CD4-positive, alpha-beta T cell (primary cell): ENCODE measurements at regions not wholly inside any gene's neighbourhood (a gene's known extent, or its start where the extent isn't known, plus 50 kb on each side); places are given as distances from the start of the nearest gene placed in this dataset.

Source experiments
- ATAC-seq: fragments of 200-7000 bp; cut with Tn5 transposase; one replicate; pipeline ENCODE4 v1.10.0; 2022; ENCODE audit warnings: mild to moderate bottlenecking; ENCODE audit not compliant: poor library complexity
- CTCF ChIA-PET: fragments of 350-600 bp; sonication (Branson Sonifier 250); formaldehyde crosslinking; loops from one replicate; lab custom pipeline; 2021; ENCODE audit warnings: antibody characterized with exemption, inconsistent platforms; lab: Charles Lee
- POLR2A ChIA-PET: fragments of 350-600 bp; sonication (Branson Sonifier 250); formaldehyde crosslinking; loops from one replicate; lab custom pipeline; 2021; ENCODE audit warnings: antibody characterized with exemption, inconsistent platforms; lab: Charles Lee
- DNase-seq, 14 experiments: peaks; one replicate each; pipeline ENCODE4 v3.0.0-alpha.2; 2013 to 2020; ENCODE audit warnings: mixed read lengths in 2 of 14
- H3K27ac ChIP-seq, 2 donors: one replicate each; pipeline versions ENCODE4 v1.5.1 to v1.7.0; 2013; ENCODE audit warnings: low read length in 2 of 2, low read depth in 1 of 2, mild to moderate bottlenecking in 1 of 2
- H3K27me3 ChIP-seq, 2 experiments: 1 replicate in 1 of 2; 2 replicates in 1 of 2; pipeline versions ENCODE4 v1.6.1 to v1.7.0; 2013; ENCODE audit warnings: low read length in 2 of 2, control low read depth in 1 of 2, mild to moderate bottlenecking in 1 of 2, moderate library complexity in 1 of 2; ENCODE audit not compliant: insufficient read depth in 2 of 2, control insufficient read depth in 1 of 2
- H3K36me3 ChIP-seq: one replicate; pipeline ENCODE4 v1.6.1; 2013; ENCODE audit warnings: low read length, control low read depth; ENCODE audit not compliant: insufficient read depth
- H3K4me1 ChIP-seq: one replicate; pipeline ENCODE4 v1.6.1; 2013; ENCODE audit warnings: low read length, control low read depth; ENCODE audit not compliant: insufficient read depth
- H3K4me3 ChIP-seq: one replicate; pipeline ENCODE4 v1.5.1; 2013; ENCODE audit warnings: mild to moderate bottlenecking, low read length, moderate library complexity
- H3K9me3 ChIP-seq, 2 experiments: 1 replicate in 1 of 2; 2 replicates in 1 of 2; pipeline versions ENCODE4 v1.6.1 to v1.7.0; 2013; ENCODE audit warnings: low read length in 2 of 2, mild to moderate bottlenecking in 2 of 2, control low read depth in 1 of 2, moderate library complexity in 1 of 2; ENCODE audit not compliant: control insufficient read depth in 1 of 2, insufficient read depth in 1 of 2
- H3K27ac Mint-ChIP-seq: one replicate; pipeline ENCODE4 v1.8.0; 2020; ENCODE audit warnings: mixed read lengths
- H3K27me3 Mint-ChIP-seq: one replicate; pipeline ENCODE4 v1.8.0; 2021; ENCODE audit warnings: mixed read lengths
- H3K36me3 Mint-ChIP-seq: one replicate; pipeline ENCODE4 v1.8.0; 2021; ENCODE audit warnings: low read depth, mixed read lengths
- H3K4me1 Mint-ChIP-seq: one replicate; pipeline ENCODE4 v1.8.0; 2021; ENCODE audit warnings: low read depth, mixed read lengths
- H3K4me3 Mint-ChIP-seq: one replicate; pipeline ENCODE4 v1.8.0; 2020; ENCODE audit warnings: mild to moderate bottlenecking, mixed read lengths
- H3K9me3 Mint-ChIP-seq: one replicate; pipeline ENCODE4 v1.8.0; 2020; ENCODE audit warnings: mixed read lengths
- intact Hi-C, 2 experiments: fragments of 100-400 bp; cut with DNase I in 1 of 2; cut with micrococcal nuclease in 1 of 2; formaldehyde crosslinking; loops; one replicate each; pipeline versions ENCODE4 v1.15.1 to v1.9.0; 2023 to 2025; cut with DNase I, micrococcal nuclease
- TF ChIP-seq, protein P1 (sequence below): fragments of 200-600 bp; IDR thresholded peaks from one replicate; pipeline ENCODE4 v1.8.0; 2022; ENCODE audit warnings: antibody characterized with exemption, mild to moderate bottlenecking

DNA sequence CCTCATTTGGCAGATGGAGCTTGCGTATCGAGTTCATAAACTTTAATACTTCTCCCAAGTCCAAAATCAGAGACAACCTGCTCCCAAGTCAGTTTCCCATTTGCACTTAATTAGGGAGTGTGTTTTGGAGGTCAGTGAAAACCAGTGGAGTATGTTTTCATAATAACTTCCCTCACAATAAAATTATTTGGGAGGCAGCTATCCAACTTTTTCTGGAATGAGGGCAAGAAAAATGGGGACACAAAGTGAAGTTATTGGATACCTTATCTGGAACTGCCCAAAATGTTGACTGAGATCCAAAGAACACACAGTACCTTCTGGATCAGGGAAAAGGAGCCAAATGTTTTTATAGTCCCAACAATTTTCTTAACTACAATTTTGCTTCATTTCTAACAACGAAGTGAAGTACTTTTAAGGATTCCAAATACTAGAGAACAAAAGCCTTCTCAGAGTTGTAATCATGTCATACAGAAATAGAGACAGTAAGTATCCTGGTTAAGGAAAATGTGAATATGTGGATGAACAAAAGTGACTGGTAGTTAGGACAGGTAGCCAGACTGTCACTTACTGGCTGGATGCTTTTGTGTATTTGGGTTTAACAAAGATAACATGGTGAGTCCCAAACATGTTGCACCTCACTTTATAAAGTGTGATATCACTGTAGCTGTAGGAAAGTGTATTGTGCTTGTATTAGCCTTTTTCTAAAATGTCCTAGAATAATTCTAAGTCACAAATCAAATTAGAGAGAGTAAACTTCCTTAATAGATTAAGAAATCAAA is 325.0 kb downstream of the HLX start:
- intact Hi-C loops: loop anchor here (5.0 to 10.0 kb wide), 2 partner anchors 392 to 399 kb away; no protein-coding TSS in a partner anchor
- CTCF ChIA-PET: interaction anchor here (1.1 kb wide), 1 partner anchor 14 kb away, joined by 3 read pairs; no protein-coding TSS in a partner anchor
- TF ChIP-seq, protein P1, sequence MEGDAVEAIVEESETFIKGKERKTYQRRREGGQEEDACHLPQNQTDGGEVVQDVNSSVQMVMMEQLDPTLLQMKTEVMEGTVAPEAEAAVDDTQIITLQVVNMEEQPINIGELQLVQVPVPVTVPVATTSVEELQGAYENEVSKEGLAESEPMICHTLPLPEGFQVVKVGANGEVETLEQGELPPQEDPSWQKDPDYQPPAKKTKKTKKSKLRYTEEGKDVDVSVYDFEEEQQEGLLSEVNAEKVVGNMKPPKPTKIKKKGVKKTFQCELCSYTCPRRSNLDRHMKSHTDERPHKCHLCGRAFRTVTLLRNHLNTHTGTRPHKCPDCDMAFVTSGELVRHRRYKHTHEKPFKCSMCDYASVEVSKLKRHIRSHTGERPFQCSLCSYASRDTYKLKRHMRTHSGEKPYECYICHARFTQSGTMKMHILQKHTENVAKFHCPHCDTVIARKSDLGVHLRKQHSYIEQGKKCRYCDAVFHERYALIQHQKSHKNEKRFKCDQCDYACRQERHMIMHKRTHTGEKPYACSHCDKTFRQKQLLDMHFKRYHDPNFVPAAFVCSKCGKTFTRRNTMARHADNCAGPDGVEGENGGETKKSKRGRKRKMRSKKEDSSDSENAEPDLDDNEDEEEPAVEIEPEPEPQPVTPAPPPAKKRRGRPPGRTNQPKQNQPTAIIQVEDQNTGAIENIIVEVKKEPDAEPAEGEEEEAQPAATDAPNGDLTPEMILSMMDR: no peak

DNA sequence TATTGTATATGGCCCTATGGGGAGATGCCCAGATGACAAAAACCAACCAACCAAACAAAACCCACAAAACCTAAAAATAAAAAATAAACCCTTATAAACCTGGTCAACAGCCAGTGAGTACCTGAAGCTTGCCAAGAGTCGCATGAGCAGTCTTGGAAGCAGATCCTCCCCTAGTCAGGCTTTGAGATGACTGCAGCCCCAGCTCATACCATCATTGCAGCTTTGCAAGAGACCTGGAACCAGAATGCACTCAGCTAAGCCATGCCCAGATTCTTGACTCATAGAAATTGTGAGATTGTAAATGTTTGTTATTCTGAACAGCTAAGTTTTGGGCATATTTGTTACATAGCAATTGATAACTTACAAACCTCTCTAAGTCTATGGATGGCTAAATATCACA is 326.8 kb downstream of the HLX start:
- H3K36me3 Mint-ChIP-seq: no peaks in the 10 kb centered on the region
- no peaks in the 10 kb centered on the region for H3K36me3 ChIP-seq
- no peaks in the 10 kb centered on the region for H3K9me3 ChIP-seq
- H3K27me3 Mint-ChIP-seq: peaks cover 8% of the 10 kb centered on the region
- ATAC-seq: no peak
- no peak overlapping the region for H3K27ac ChIP-seq
- H3K9me3 Mint-ChIP-seq: no peaks in the 10 kb centered on the region
- H3K27ac Mint-ChIP-seq: no peak overlapping the region
- ChIA-PET CTCF (no interaction called here), POLR2A (no interaction called here)
- H3K27me3 ChIP-seq: no peaks in the 10 kb centered on the region
- TF ChIP-seq, protein P1: no peak
- DNase-seq: no peak
- no peak overlapping the region for H3K4me3 ChIP-seq
- H3K4me1 ChIP-seq: no peaks in the 10 kb centered on the region
- H3K4me3 Mint-ChIP-seq: no peak overlapping the region
- intact Hi-C loops: loop anchor here in 1 of 2 experiments (10.0 kb wide), 1 partner anchor 401 kb away; no protein-coding TSS in a partner anchor
- no peaks in the 10 kb centered on the region for H3K4me1 Mint-ChIP-seq

More for the DNA sequence above, 325.0 kb downstream of the HLX start:
- H3K36me3 Mint-ChIP-seq: no peaks in the 10 kb centered on the region
- Histone ChIP-seq H3K9me3 (no peaks in the 10 kb centered on the region), H3K4me3 (no peak overlapping the region), H3K36me3 (no peaks in the 10 kb centered on the region), H3K4me1 (no peaks in the 10 kb centered on the region), H3K27me3 (no peaks in the 10 kb centered on the region), H3K27ac (no peak overlapping the region)
- H3K27ac Mint-ChIP-seq: no peak overlapping the region
- ATAC-seq: no peak
- DNase-seq: no peak
- no peak overlapping the region for H3K4me3 Mint-ChIP-seq
- H3K4me1 Mint-ChIP-seq: no peaks in the 10 kb centered on the region
- H3K9me3 Mint-ChIP-seq: no peaks in the 10 kb centered on the region
- POLR2A ChIA-PET: interaction anchor here (0.6 kb wide), 1 partner anchor 1540 kb away, joined by 3 read pairs; no protein-coding TSS in a partner anchor
- peaks cover 8% of the 10 kb centered on the region for H3K27me3 Mint-ChIP-seq

DNA sequence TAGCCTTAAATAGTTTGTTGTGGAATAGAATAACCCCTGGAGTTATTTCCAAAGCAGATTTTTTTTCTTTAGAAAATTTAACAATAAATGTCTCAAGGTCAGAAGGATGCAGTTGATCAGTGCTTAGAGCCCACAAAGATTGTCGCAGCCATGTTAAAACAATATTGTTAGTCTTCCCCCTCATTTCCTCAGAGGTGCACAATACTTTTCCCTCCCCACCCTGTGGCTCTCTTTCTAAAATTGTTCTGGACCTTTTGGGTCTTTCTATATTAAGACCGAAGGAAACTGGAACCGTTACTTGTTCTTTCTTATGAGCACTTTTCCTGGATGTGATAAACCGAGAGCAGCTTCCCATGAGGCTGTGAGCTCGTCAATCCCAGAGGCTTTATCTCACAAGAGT is 333.7 kb downstream of the HLX start:
- POLR2A ChIA-PET: no interaction called here
- Histone ChIP-seq H3K36me3 (no peaks in the 10 kb centered on the region), H3K9me3 (no peaks in the 10 kb centered on the region), H3K4me3 (no peak overlapping the region), H3K4me1 (no peaks in the 10 kb centered on the region), H3K27ac (no peak overlapping the region), H3K27me3 (no peaks in the 10 kb centered on the region)
- Mint-ChIP-seq H3K4me3 (no peak overlapping the region), H3K4me1 (no peaks in the 10 kb centered on the region), H3K27me3 (no peaks in the 10 kb centered on the region), H3K36me3 (no peaks in the 10 kb centered on the region), H3K27ac (no peak overlapping the region), H3K9me3 (no peaks in the 10 kb centered on the region)
- DNase-seq (no peak), ATAC-seq (no peak)
- intact Hi-C loops: no loop called here
- TF ChIP-seq, protein P1: no peak
- CTCF ChIA-PET: no interaction called here
